Neural progenitor cell (in vitro differentiated cells): ENCODE measurements at regions not wholly inside any gene's neighbourhood (a gene's known extent, or its start where the extent isn't known, plus 50 kb on each side); places are given as distances from the start of the nearest gene placed in this dataset.

ENCODE experiments used
- DNase-seq: peaks from one replicate; pipeline ENCODE4 v3.0.0-alpha.2; 2016; ENCODE audit warnings: low spot score
- H2AFZ ChIP-seq: fragments of 200-600 bp; sonication (generic); replicated peaks from 2 replicates; pipeline ENCODE4 v1.6.1; 2016; ENCODE audit warnings: antibody characterized with exemption
- H3F3A ChIP-seq: fragments of 200-600 bp; sonication (generic); 2 replicates; pipeline ENCODE4 v1.6.1; 2016; ENCODE audit warnings: antibody characterized with exemption, low read depth
- H3K27ac ChIP-seq: fragments of 200-600 bp; sonication (generic); 2 replicates; pipeline ENCODE4 v1.5.1; 2016; ENCODE audit warnings: mild to moderate bottlenecking
- H3K27me3 ChIP-seq: fragments of 200-600 bp; sonication (generic); 2 replicates; pipeline ENCODE4 v1.6.1; 2016; ENCODE audit warnings: mild to moderate bottlenecking, moderate library complexity
- H3K36me3 ChIP-seq: fragments of 200-600 bp; sonication (generic); 2 replicates; pipeline ENCODE4 v1.5.1; 2016
- H3K4me1 ChIP-seq: fragments of 200-600 bp; sonication (generic); 2 replicates; pipeline ENCODE4 v1.6.1; 2016; ENCODE audit warnings: mixed run types
- H3K4me2 ChIP-seq: fragments of 200-600 bp; sonication (generic); 2 replicates; pipeline ENCODE4 v1.6.1; 2016
- H3K4me3 ChIP-seq: fragments of 200-600 bp; sonication (generic); 2 replicates; pipeline ENCODE4 v1.5.1; 2016
- H3K79me2 ChIP-seq: fragments of 200-600 bp; sonication (generic); 2 replicates; pipeline ENCODE4 v1.6.1; 2016; ENCODE audit warnings: low read depth
- H3K9ac ChIP-seq: fragments of 200-600 bp; sonication (generic); 2 replicates; pipeline ENCODE4 v1.6.1; 2016
- H3K9me3 ChIP-seq: fragments of 200-600 bp; sonication (generic); 2 replicates; pipeline ENCODE4 v1.5.1; 2016; ENCODE audit warnings: low read depth
- H4K20me1 ChIP-seq: fragments of 200-600 bp; sonication (generic); 2 replicates; pipeline ENCODE4 v1.6.1; 2016; ENCODE audit warnings: low read depth
- H3K27ac Mint-ChIP-seq: 3 replicates; pipeline ENCODE4 v1.8.0; 2021; ENCODE audit warnings: mixed read lengths
- H3K27me3 Mint-ChIP-seq: 2 replicates; pipeline ENCODE4 v1.8.0; 2022; ENCODE audit warnings: low read depth, mild to moderate bottlenecking, inconsistent platforms, moderate library complexity, mixed read lengths; ENCODE audit not compliant: insufficient read depth
- H3K36me3 Mint-ChIP-seq: 3 replicates; pipeline ENCODE4 v1.8.0; 2021; ENCODE audit warnings: mixed read lengths
- H3K4me1 Mint-ChIP-seq: 3 replicates; pipeline ENCODE4 v1.8.0; 2021; ENCODE audit warnings: mixed read lengths
- H3K4me3 Mint-ChIP-seq: 3 replicates; pipeline ENCODE4 v1.8.0; 2021; ENCODE audit warnings: mild to moderate bottlenecking, moderate library complexity, mixed read lengths
- H3K9me3 Mint-ChIP-seq: 3 replicates; pipeline ENCODE4 v1.8.0; 2020; ENCODE audit warnings: mixed read lengths
- EZH2 ChIP-seq: fragments of 200-600 bp; sonication (generic); IDR thresholded peaks from 2 replicates; pipeline ENCODE4 v1.6.1; 2017; ENCODE audit warnings: antibody characterized with exemption, mild to moderate bottlenecking, moderate library complexity
- EZH2phosphoT487 ChIP-seq: fragments of 200-600 bp; sonication (generic); IDR thresholded peaks from 2 replicates; pipeline ENCODE4 v1.6.1; 2017; ENCODE audit warnings: antibody characterized with exemption
- TF ChIP-seq, protein P1 (sequence below): fragments of 200-600 bp; sonication (generic); IDR thresholded peaks from 2 replicates; pipeline ENCODE4 v1.5.1; 2017; ENCODE audit warnings: antibody characterized with exemption, mild to moderate bottlenecking

DNA sequence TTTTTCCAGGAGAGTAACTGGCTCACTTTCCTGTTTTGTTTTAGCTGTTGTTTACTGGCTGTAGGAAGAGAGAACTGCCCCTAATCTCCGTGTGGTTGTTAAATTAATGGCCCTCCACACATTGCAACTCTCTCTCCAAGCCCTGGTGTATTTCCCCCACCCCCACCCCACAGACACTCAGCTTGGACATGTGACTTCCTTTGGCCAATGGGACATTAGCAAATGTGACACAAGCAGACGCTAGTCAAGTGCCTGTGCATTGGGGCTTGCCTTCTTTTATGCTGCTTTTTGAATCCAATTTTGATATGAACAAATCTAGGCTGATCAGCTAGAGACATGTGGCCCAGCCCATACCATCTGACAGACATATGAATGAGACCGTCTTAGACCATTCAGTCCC is 59.6 kb upstream of the TAB3 start:
- Histone ChIP-seq H3K79me2 (no peaks in the 10 kb centered on the region), H3K27me3 (no peaks in the 10 kb centered on the region), H3K4me3 (no peak overlapping the region), H3F3A (no peaks in the 10 kb centered on the region), H2AFZ (no peak overlapping the region), H3K9me3 (no peaks in the 10 kb centered on the region), H3K9ac (no peak overlapping the region), H3K4me1 (no peaks in the 10 kb centered on the region), H3K27ac (no peak overlapping the region), H3K4me2 (no peak overlapping the region), H3K36me3 (no peaks in the 10 kb centered on the region), H4K20me1 (no peaks in the 10 kb centered on the region)
- TF ChIP-seq EZH2 (no peak), EZH2phosphoT487 (no peak)
- TF ChIP-seq, protein P1, sequence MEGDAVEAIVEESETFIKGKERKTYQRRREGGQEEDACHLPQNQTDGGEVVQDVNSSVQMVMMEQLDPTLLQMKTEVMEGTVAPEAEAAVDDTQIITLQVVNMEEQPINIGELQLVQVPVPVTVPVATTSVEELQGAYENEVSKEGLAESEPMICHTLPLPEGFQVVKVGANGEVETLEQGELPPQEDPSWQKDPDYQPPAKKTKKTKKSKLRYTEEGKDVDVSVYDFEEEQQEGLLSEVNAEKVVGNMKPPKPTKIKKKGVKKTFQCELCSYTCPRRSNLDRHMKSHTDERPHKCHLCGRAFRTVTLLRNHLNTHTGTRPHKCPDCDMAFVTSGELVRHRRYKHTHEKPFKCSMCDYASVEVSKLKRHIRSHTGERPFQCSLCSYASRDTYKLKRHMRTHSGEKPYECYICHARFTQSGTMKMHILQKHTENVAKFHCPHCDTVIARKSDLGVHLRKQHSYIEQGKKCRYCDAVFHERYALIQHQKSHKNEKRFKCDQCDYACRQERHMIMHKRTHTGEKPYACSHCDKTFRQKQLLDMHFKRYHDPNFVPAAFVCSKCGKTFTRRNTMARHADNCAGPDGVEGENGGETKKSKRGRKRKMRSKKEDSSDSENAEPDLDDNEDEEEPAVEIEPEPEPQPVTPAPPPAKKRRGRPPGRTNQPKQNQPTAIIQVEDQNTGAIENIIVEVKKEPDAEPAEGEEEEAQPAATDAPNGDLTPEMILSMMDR: no peak
- Mint-ChIP-seq H3K9me3 (peaks cover 5% of the 10 kb centered on the region), H3K36me3 (no peaks in the 10 kb centered on the region), H3K27ac (no peak overlapping the region), H3K4me3 (no peak overlapping the region), H3K27me3 (no peaks in the 10 kb centered on the region), H3K4me1 (no peaks in the 10 kb centered on the region)
- no peak for DNase-seq

DNA sequence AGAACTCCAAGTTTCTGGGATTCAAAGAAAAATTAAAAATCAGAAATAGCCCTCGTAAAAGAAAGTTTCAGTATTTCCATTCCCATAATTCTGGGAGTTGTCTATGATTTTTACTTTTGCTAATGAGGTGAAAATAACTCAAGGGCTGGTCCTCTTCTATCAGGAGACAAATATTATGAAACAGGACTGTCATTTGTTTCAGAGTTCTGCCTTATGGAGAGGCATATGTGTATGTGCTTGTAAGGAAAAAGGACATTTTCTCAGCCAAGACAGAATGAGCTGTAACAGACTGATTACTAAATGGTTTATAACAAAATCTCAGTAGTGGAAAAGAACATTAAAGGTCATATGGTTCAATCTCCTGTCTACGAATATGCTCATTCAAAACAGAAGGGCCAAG is 59.0 kb upstream of the TAB3 start:
- Mint-ChIP-seq H3K27me3 (no peaks in the 10 kb centered on the region), H3K27ac (no peak overlapping the region), H3K4me3 (no peak overlapping the region), H3K9me3 (peaks cover 5% of the 10 kb centered on the region), H3K36me3 (no peaks in the 10 kb centered on the region), H3K4me1 (no peaks in the 10 kb centered on the region)
- Histone ChIP-seq H3K27me3 (no peaks in the 10 kb centered on the region), H3K4me1 (no peaks in the 10 kb centered on the region), H3K9me3 (no peaks in the 10 kb centered on the region), H4K20me1 (no peaks in the 10 kb centered on the region), H3K9ac (no peak overlapping the region), H3K79me2 (no peaks in the 10 kb centered on the region), H3K27ac (no peak overlapping the region), H2AFZ (no peak overlapping the region), H3K4me3 (no peak overlapping the region), H3K4me2 (no peak overlapping the region), H3F3A (no peaks in the 10 kb centered on the region), H3K36me3 (no peaks in the 10 kb centered on the region)
- no peak for DNase-seq
- TF ChIP-seq EZH2phosphoT487 (no peak), EZH2 (no peak)
- TF ChIP-seq, protein P1: no peak

DNA sequence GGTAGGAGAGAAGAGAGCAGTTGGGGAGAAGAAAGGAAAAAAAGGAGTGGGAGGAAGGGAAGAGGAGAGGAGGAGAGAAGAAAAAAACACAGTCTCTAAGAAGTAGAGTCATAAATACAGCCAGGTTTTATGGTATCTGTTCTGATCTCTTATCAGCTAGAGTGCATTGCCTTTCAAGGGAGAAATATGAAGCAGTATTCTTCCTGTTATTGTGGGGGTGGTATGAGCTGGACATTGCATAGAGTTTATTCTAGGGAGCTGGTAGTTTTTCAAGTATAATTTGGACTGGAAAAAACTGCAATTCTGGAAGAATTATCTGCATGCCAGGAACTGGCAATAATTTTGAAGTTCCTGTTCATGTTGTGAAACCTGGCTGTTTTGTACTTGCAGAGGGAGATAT is 54.9 kb upstream of the TAB3 start:
- Mint-ChIP-seq H3K4me1 (no peaks in the 10 kb centered on the region), H3K27ac (no peak overlapping the region), H3K36me3 (no peaks in the 10 kb centered on the region), H3K4me3 (no peak overlapping the region), H3K9me3 (peaks cover 5% of the 10 kb centered on the region), H3K27me3 (peaks cover 2% of the 10 kb centered on the region)
- Histone ChIP-seq H3K4me3 (no peak overlapping the region), H2AFZ (no peak overlapping the region), H3F3A (no peaks in the 10 kb centered on the region), H3K27me3 (no peaks in the 10 kb centered on the region), H3K27ac (no peak overlapping the region), H3K4me1 (no peaks in the 10 kb centered on the region), H4K20me1 (no peaks in the 10 kb centered on the region), H3K79me2 (no peaks in the 10 kb centered on the region), H3K36me3 (no peaks in the 10 kb centered on the region), H3K9ac (no peak overlapping the region), H3K9me3 (no peaks in the 10 kb centered on the region), H3K4me2 (no peak overlapping the region)
- TF ChIP-seq EZH2phosphoT487 (no peak), EZH2 (no peak)
- TF ChIP-seq, protein P1: no peak
- no peak for DNase-seq

DNA sequence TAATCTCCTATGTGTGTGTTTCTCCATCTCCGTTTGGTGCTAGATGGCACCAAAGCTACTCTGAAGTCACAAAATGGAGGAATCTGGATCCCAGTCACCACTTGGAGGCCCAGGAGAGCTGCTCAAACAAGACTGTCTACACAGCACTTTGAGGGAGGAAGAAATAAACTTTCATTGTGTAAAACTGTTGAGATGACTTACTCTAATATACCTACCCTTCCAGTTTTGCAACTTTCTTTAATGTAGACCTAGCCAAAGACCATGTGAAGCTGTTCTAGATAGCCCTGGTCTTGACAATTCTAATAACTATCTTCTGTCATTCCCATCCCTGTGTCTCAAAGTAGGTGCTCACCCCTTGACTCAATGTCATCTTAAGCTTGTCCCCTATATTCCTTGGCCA is 52.8 kb upstream of the TAB3 start:
- Mint-ChIP-seq H3K9me3 (peaks cover 7% of the 10 kb centered on the region), H3K4me3 (no peak overlapping the region), H3K36me3 (peaks cover 3% of the 10 kb centered on the region), H3K27me3 (peaks cover 2% of the 10 kb centered on the region), H3K27ac (no peak overlapping the region), H3K4me1 (no peaks in the 10 kb centered on the region)
- Histone ChIP-seq H3K36me3 (no peaks in the 10 kb centered on the region), H3K27ac (no peak overlapping the region), H3K4me1 (no peaks in the 10 kb centered on the region), H4K20me1 (no peaks in the 10 kb centered on the region), H2AFZ (no peak overlapping the region), H3K9me3 (no peaks in the 10 kb centered on the region), H3K27me3 (no peaks in the 10 kb centered on the region), H3K79me2 (no peaks in the 10 kb centered on the region), H3K9ac (no peak overlapping the region), H3K4me3 (no peak overlapping the region), H3F3A (no peaks in the 10 kb centered on the region), H3K4me2 (no peak overlapping the region)
- TF ChIP-seq EZH2phosphoT487 (no peak), EZH2 (no peak)
- TF ChIP-seq, protein P1: no peak
- DNase-seq: no peak
